ENCODE measurements at regions not wholly inside any gene's neighbourhood (a gene's known extent, or its start where the extent isn't known, plus 50 kb on each side); places are given as distances from the start of the nearest gene placed in this dataset.

DNA sequence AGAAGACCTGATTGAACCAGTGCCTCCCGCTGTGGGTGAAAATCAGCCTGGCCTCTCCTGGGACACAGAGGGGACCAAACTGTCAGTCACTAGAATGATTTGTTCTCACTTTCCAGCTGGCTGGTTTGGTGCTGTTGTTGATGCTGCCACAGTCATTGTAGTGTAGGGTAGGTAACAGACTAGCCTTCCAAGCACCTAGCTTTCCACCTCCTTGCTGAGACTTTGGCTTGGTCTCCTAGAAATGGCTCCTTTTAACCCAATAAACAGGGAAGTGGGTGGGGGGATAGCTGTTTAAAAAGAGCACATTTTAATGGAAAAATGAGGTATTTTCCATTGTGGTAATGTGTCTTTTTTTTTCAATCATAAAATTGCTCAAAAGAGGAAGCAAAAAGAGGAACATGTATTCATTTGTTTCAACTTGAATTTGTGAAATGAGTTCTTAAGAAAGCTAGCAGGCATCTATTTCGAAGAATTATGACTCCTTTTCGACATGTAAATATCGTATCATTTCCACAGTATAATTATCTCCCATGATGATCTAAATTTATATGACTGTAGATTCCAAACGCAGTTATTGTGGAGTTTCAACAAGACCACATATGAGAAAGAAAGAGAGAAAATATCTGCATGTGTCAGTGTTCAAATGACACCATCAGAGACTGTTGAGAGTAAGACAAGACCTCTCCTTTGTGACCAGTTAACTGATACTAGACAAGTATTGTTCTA lies 190.1 kb downstream of the HLX start:
- TF ChIP-seq, protein P1, sequence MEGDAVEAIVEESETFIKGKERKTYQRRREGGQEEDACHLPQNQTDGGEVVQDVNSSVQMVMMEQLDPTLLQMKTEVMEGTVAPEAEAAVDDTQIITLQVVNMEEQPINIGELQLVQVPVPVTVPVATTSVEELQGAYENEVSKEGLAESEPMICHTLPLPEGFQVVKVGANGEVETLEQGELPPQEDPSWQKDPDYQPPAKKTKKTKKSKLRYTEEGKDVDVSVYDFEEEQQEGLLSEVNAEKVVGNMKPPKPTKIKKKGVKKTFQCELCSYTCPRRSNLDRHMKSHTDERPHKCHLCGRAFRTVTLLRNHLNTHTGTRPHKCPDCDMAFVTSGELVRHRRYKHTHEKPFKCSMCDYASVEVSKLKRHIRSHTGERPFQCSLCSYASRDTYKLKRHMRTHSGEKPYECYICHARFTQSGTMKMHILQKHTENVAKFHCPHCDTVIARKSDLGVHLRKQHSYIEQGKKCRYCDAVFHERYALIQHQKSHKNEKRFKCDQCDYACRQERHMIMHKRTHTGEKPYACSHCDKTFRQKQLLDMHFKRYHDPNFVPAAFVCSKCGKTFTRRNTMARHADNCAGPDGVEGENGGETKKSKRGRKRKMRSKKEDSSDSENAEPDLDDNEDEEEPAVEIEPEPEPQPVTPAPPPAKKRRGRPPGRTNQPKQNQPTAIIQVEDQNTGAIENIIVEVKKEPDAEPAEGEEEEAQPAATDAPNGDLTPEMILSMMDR (conservative IDR thresholded peaks at IDR 0.05; ENCODE audit: low read depth, low read length): no peak
- no peak for DNase-seq (ENCODE audit: low read depth)
- no peak overlapping the region for H3K4me3 ChIP-seq (ENCODE audit: low read length)

DNA sequence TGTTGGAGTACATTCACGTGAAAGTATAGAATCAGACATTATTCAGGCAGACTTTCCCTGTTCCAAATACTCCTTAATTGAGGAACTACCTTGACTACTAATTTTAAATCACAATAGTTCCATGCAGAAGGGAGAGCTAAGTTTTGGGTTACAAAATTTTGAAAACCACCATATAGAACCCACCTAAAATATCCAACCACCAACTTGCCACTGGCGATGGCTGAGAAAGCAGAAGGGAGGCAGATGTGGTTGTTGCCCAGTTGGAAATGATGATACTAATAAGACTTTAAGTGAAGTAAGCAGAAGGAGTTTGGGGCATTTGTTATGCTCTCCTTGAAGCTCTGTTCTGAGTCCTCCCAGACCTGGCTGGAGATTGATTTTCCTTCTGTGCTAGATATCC lies 190.7 kb downstream of the HLX start:
- TF ChIP-seq, protein P1 (conservative IDR thresholded peaks at IDR 0.05; ENCODE audit: low read depth, low read length): no peak
- H3K4me3 ChIP-seq (ENCODE audit: low read length): no peak overlapping the region
- no peak for DNase-seq (ENCODE audit: low read depth)

DNA sequence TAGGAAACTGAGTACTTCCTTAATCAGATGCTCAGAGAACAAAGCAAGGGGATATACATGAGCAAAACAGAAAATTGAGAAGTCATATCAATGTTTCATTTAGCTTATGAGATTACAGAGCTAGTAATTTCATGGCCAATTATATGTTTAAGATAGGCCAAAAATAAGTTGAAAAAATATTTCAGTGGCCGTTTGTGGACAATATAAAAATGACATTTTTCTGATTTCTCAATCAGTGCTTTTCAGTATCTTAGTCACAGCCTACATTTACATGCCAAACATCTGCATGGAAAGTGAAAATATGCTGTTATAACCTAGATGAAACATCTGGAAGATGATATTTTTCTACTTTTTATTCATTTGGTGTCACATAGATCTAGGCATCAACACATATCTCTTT lies 192.5 kb downstream of the HLX start:
- DNase-seq (ENCODE audit: low read depth): no peak
- no peak overlapping the region for H3K4me3 ChIP-seq (ENCODE audit: low read length)
- TF ChIP-seq, protein P1 (conservative IDR thresholded peaks at IDR 0.05; ENCODE audit: low read depth, low read length): no peak

GRCh38 chr1:221072214-221072613 lies 193.0 kb downstream of the HLX start:
- DNase-seq (ENCODE audit: low read depth): no peak
- TF ChIP-seq, protein P1 (conservative IDR thresholded peaks at IDR 0.05; ENCODE audit: low read depth, low read length): no peak
- H3K4me3 ChIP-seq (ENCODE audit: low read length): no peak overlapping the region

GRCh38 chr1:221074332-221074731 lies 195.1 kb downstream of the HLX start:
- no peak for DNase-seq (ENCODE audit: low read depth)
- H3K4me3 ChIP-seq (ENCODE audit: low read length): no peak overlapping the region
- TF ChIP-seq, protein P1 (conservative IDR thresholded peaks at IDR 0.05; ENCODE audit: low read depth, low read length): no peak

DNA sequence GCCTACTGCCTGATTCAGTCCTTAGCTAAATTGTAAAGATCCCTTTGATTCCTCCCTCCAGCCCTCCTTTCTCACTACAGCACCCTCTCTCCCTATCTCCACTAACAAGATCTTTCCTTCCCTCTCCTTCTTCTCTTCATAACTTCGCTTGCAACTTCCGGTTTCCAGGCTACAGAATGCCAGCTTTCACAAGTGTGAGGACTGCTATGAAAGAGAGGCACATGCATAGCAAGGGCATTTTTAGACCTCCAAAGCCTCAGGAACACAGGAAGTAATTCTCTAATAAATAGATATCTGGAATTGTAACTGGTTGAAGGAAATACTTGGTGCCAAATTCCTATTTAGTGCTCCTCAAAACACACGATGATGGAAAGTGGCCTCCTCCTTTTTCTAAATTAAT lies 196.7 kb downstream of the HLX start:
- TF ChIP-seq, protein P1 (conservative IDR thresholded peaks at IDR 0.05; ENCODE audit: low read depth, low read length): no peak
- H3K4me3 ChIP-seq (ENCODE audit: low read length): no peak overlapping the region
- DNase-seq (ENCODE audit: low read depth): no peak

DNA sequence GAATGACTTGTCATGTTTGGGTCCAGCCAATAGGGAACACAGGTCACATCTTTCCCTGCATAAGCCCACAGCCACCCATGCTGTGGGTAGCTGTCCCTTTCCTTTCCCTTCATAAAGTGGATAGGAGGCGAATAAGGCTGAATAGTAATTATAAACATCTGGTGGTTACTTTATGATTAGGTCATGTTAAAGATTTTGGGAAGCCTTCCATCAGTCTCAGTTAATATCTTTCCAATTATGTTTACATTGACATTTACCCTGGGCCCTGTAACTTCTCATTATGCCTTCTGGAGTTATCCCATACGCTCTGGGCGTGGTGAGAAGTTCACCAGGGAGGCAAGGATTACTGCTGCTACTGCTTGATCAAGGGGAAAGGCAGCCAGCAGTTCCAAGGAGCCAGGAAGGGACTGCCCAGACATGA lies 197.2 kb downstream of the HLX start:
- no peak overlapping the region for H3K4me3 ChIP-seq (ENCODE audit: low read length)
- DNase-seq (ENCODE audit: low read depth): no peak
- TF ChIP-seq, protein P1 (conservative IDR thresholded peaks at IDR 0.05; ENCODE audit: low read depth, low read length): no peak

All from retinal pigment epithelial cell (primary cell).